Prostate gland (tissue), 2 donors: ENCODE measurements at regions not wholly inside any gene's neighbourhood (a gene's known extent, or its start where the extent isn't known, plus 50 kb on each side); places are given as distances from the start of the nearest gene placed in this dataset.

Experiments used
- CTCF ChIP-seq, 4 experiments: fragments of 200-600 bp in 2 of 4; fragments of 450-650 bp in 2 of 4; sonication (generic) in 2 of 4; IDR thresholded peaks; 1 replicate in 3 of 4; 2 replicates in 1 of 4; pipeline ENCODE4 v1.5.1; 2016 to 2019; ENCODE audit warnings: antibody characterized with exemption in 4 of 4, mild to moderate bottlenecking in 2 of 4, moderate library complexity in 2 of 4
- POLR2A ChIP-seq: fragments of 450-650 bp; IDR thresholded peaks from one replicate; pipeline ENCODE4 v1.6.1; 2016; ENCODE audit warnings: antibody characterized with exemption, mild to moderate bottlenecking

DNA sequence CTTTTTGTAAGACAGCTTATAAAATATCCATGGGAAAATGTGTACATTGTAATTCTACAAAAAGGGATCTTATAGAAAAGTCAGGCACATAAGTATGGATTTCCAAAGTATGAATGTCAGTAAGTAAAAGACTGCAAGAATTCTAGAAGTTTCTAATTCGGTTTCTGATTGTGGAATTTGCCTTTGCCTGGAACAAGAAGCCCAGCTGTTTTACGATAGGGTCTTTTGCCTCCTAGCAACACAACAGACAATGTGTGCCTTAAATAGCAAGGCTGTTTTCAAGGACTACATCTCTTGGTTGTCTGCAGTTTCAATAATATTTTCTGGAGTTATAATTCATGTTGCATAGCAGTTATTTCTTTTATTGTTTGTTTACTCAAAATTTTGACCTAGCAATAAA lies 312.9 kb downstream of the MTX2 start:
- TF ChIP-seq POLR2A (no peak), CTCF (IDR thresholded peaks at IDR 0.05) (no peak)
